Left kidney (tissue), 1 donor: ENCODE measurements at regions not wholly inside any gene's neighbourhood (a gene's known extent, or its start where the extent isn't known, plus 50 kb on each side); places are given as distances from the start of the nearest gene placed in this dataset.

Experiments used
- DNase-seq: peaks from one replicate; pipeline ENCODE4 v3.0.0-alpha.2; 2013

- DNase-seq = no peak
Measured at GRCh38 chr13:76656500-76656899, 229.7 kb downstream of the KCTD12 start.

DNA sequence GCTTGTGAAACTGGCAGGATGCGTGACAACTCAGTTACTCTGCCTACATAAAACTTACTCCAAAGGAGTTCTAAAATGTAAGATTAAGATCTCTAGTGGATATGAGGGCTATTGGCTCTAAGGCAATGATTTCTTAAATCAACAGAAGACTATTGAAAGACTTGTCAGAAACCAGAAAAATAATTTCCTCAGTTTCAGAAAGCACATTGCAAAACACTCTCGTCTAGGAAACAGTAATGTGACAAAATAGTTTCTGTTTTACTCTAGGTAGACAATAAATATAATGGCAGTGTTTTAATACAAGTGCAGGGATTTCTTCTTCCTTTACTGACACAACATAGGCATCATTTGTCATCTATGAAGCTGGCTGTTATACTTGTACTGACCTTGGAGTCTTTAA, 230.1 kb downstream of the KCTD12 start:
- DNase-seq = no peak

DNA sequence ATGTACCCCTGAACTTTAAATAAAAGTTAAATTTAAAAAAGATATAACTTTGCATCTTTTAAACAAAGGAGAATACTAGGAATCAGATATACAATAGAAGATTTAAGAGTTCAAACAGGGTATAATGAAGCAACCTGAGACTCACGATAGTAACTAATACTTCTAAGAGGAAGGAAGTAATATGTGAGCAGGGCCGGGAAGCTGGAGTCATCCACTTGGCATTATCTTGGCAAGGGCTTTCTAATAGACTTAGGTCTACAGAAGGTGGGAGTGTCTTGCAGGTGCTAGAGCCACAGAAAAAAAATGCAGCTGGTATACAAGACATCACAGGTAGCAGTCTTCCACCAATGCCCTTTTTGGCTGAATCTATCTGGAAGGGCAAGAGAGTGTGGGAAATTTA, 231.9 kb downstream of the KCTD12 start:
- DNase-seq = no peak

DNA sequence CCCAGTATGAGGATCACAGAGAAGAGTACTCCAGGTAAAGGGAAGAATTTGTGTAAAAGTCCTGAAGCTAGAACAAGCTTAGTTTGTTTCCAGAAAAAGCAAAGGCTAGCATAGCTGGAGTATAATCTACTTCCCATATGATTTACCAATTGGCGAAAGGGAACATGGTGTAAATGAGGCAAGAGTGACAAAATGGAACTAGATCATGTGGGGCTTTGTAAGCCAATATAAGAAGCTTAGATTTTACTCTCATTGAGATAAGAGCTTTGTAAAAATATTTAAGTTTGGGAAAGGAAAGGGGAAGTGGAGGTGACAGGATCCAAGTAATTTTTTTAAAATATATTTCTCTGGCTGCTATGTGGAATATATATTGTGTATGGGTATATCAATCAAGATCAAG, 234.9 kb downstream of the KCTD12 start:
- DNase-seq = no peak

DNA sequence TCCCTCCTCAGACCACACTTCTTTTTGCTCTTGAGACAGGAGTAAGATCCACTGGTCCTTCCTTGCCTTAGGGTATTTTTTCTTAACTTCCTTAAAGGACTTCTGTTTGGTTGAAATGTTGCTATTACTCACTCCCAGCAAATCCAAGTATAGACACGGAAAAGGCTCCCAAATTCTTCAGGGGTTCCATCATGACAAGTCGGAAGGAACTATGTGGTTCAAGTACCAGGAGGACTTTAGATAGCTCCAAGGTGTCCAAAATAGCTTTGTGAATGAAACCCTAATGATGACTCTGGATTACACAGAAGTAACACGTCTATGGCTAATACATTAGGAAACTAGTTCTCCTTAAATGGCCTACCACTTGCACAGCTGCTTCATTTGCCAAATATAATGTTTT, 238.7 kb downstream of the KCTD12 start:
- DNase-seq = no peak

DNA sequence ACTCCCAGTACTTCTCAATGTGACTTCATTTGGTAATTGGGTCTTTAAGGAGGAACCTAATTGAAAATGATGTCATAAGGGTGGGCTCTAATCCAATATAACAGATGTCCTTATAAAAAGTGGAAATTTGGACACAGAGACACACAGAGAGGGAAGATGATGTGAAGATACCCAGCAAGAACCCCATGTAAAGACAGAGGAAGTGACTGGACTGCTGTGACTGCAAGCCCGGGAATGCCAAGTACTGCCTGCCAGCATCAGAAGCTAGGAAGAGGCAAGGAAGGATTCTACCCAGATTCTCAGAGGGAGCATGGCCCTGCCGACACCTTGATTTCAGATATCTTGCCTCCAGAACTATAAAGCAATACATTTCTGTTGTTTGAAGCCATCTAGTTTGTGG, 239.3 kb downstream of the KCTD12 start:
- no peak for DNase-seq

DNA sequence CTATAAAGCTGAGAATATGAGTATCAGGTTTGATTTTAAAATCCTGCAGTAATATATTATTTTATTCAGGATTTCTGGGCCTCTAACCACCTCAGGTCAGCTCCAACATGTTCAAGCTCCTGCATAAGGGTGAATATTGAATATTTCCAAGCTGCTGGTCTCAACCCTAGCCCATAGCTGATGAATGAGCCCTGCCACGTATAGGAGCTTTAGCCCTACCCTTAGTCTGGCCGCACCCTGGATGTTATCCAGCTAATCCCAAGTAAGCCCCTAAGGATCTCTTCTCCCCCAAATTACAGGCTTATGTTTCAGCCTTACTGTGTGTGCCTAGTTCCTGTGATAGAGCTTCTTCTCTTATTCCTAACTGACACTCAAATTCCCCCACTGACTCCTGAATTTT, 240.6 kb downstream of the KCTD12 start:
- no peak for DNase-seq

GRCh38 chr13:76644906-76645305, 241.3 kb downstream of the KCTD12 start:
- no peak for DNase-seq

DNA sequence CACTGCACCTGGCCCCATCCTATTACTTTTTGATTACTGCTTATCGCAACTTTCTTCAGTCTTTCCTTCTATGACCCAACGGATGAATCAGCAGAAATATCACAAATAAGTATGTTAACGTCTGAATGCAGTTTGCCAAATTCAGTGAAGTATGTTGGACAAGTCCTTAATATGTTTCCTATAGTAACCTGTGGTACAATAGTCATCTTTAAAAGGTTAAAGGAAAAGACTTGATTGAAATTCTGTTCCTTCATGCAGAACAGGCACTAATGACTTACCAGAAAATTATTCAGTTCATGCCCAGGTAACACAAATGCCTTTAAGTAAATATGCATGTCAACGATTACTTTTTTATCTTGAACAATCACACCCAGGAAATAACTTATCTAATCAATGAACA, 242.6 kb downstream of the KCTD12 start:
- DNase-seq = no peak

- no peak for DNase-seq
Measured at GRCh38 chr13:76641056-76641455, 245.1 kb downstream of the KCTD12 start.

DNA sequence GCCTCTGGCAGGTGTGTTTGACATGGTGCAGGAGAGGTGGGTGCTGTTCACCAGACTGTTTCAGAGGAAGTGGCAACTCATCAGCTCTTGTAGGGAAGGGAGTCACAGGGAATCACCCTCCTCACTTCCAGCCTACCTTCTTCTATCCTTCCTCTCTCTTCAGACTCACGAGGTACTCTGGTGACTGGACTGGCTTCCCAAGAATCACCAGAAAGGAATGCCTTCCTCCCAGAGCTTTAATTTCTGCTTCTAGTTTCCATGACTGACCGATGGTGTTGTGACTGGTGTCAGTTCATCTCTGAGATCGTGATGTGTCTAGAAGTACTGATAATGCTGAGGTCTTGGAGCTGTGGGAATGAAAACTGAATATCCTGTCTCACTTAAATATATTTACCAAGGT, 247.3 kb downstream of the KCTD12 start:
- DNase-seq = no peak

DNA sequence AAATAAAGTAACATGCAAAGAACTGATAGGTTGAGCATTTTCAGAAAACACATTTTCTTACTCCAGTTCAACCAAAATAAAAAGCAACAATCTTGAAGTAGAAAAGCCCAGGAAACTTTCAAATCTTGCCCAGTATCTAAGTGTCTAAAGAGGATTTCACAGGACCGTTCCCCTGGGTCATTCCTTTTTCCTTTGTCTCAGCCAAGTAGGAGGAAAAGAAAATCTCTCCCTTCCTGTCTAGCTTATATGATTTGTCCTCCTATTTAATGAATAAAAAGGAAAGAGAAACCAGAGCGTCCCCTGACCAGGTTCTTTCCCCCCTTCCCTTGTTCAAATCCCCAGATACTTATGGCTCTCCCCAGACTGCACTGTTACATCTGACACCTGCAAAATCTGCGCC, 248.0 kb downstream of the KCTD12 start:
- DNase-seq = no peak

DNA sequence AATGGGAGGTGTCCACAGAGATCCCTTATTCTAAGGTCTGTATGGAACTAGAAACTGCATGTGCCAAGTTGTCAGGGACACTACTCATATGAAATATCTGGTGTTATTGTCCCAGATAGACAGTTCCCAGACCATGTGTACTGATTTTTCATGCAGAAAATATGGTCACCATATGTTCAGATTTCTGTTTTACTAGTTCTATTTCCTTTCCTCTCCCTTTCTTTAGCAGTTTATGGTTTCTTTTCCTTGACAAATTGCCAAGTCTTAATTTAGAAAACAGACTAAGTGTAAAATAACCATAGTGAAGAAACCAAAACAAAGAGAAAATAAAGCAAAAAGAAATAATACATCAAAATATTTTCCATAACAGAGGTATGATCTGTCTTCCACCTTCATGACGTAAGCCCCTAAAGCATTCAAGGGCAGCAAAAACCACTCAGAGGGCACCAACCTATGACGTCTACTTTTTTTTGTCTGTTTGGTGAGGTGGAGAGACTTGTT, 248.5 kb downstream of the KCTD12 start:
- peak; percentile 57 for DNase-seq

DNA sequence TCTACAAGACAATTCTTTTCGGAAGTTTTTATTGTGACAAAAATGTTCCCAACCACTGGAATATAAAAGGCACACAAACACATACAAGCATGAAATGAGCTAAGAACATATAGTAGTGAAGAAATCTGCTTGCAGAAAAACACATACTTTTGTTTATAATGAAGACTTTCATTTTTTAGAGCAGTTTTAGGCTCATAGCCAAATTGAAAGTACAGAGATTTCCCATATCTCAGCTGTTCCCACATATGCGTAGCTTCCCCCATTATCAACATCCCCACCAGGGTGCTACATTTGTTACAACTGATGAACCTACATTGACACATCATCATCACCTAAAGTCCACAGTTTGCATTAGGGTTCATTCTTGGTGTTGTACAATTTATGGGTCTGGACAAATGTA, 249.4 kb downstream of the KCTD12 start:
- DNase-seq = no peak

DNA sequence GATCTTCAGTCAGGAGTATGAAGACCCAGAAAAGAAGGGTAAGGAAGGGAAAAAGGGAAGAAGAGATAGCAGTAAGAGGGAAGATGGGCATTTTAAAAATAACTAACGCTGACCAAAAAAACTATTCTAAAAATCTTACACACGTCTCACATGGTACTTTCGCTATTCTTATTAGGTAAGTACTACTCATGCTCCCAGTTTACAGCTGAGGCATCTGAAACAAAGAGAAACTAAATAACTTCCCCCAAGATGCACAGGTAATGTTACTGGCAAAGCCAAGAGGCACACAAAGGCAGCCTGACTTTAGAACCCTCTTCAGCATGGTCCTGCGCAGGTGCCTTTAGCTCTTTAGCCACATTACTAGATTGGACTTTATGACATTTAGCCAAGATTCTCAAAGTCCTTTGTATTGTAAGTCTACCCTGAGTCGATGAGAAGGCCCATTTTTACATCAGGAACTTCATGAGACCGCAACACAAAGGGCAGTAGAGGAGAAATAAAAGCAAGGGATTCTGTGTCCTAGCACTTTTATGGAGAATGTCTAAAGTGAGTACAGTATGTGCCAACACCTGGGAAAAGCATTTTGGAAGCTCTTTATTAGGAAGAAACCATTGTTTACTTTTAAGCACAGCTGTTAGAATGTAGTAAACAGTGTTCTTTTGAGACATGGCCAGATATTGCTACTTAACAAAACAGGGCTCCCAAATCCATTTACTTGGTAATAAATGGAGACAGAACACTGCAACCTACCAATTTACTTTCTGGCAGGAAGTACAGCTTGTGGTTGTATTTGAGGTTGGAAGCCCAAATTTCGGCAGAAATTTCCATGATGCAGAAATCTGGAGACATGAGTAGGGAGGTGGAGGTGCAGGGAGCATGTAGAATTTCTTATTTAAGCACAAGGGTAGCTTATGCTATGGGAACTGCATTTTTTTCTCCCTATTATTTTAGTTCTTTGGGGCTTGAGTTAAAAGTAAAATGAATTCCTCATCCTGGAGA, 250.7 kb downstream of the KCTD12 start:
- no peak for DNase-seq

- no peak for DNase-seq
Measured at GRCh38 chr13:76634431-76635191, 251.6 kb downstream of the KCTD12 start.

- DNase-seq = no peak
Measured at GRCh38 chr13:76632401-76633044, 253.7 kb downstream of the KCTD12 start.

DNA sequence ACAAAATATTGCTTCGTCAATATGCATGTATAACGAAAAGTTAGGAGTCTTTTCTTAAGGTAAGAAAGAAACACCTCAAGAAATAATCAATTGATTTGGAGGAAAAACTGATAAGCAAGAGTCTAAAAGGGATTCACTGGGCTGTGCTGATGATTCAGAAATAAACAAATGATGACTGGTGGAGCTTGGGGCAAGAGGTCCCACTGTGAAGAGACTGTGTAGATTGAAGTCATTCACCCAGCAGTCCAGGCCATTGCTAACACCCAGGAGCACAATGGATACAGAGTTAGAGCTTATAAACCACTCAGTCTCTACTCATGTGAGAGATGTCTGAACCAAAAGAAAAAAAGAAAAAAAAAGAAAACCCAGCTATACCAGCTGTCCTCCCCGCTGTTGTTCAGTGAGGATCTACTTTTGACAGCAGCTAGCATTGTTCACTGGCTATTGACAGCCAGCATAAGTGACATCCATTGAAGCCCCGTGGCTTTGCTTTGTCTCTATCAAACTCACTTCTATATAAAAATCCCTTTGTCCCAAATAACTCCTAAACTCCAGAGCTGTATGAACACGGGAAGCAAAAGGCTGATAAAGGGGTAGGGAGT, 255.5 kb downstream of the KCTD12 start:
- DNase-seq = no peak

DNA sequence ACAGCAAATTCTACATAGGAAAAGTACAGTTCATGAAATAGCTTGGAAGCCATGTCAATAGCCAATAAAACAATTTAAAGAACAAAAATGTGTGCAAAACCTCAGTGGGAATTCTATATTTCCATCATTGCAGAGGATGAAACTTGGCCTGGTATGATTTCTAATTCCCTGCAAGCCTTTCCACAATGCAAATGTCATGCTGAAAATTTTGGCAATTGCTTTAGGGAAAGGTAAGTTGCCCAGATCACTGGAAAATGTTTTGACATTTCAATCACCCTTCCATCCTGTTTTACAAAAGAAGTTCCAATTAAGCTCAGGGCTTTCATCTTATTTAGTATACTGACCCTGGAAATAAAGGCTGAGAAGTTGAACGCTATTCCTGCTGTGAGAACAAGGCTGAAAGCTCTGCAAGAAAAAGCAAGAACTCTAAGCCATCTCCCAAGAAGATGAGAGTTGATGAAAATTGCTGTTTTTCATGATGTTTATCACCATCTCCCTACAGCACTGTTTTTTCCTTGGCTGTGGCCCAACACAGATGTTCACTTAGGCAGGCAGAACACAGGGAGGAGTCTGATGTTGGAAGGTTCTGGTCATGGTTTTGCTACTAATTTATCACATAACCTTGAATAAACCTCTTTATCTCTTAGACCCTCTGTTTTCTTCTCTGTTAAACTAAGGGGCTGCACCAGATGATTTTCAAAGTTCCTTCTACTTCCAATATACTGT, 263.7 kb downstream of the KCTD12 start:
- no peak for DNase-seq

GRCh38 chr13:76621705-76622104, 264.5 kb downstream of the KCTD12 start:
- no peak for DNase-seq

DNA sequence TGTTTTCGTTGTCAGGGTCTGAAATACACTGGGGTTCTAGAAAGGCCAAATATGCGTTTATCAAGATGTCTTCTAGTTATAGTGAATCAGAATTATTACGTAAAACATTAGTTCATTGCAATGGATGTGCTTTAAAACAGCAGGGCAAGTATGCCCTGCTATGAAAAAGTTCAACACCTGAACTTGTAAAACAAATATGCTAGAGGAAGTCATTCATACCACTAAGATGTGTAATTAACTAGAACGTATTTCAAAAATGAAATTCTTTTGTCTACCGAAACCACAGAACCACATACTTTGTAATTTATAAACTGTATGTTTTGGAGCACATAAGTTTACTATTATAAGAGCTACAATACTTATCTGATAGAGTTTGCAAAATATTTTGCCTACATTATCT, 266.2 kb downstream of the KCTD12 start:
- DNase-seq = no peak

- no peak for DNase-seq
Measured at GRCh38 chr13:76619631-76620030, 266.6 kb downstream of the KCTD12 start.
